Caco-2 (cell line): ENCODE measurements at regions not wholly inside any gene's neighbourhood (a gene's known extent, or its start where the extent isn't known, plus 50 kb on each side); places are given as distances from the start of the nearest gene placed in this dataset.

Source experiments
- BruUV-seq: library from RNA; stranded (reverse); fragments of 400-500 nt; replicated peaks from 2 replicates; lab custom pipeline; 2021; lab: Mats Ljungman, UMichigan
- CTCF ChIA-PET: fragments of 300-600 bp; sonication (Branson Sonifier 250); formaldehyde crosslinking; loops from one replicate; lab custom pipeline; 2022; ENCODE audit warnings: antibody characterized with exemption; lab: Charles Lee
- POLR2A ChIA-PET: fragments of 300-600 bp; sonication (Branson Sonifier 250); formaldehyde crosslinking; loops from one replicate; lab custom pipeline; 2022; ENCODE audit warnings: antibody characterized with exemption; lab: Charles Lee
- DNase-seq, 2 experiments: peaks; one replicate each; pipeline versions ENCODE4 v3.0.0 to v3.0.0-alpha.2; 2020 to 2022
- H3K27me3 ChIP-seq: replicated peaks from 2 replicates; pipeline ENCODE4 v1.6.0; 2011; ENCODE audit warnings: low read length; ENCODE audit not compliant: control insufficient read depth, insufficient read depth
- H3K36me3 ChIP-seq: 2 replicates; pipeline ENCODE4 v1.5.1; 2011; ENCODE audit warnings: low read length; ENCODE audit not compliant: control insufficient read depth, insufficient read depth
- H3K4me1 ChIP-seq: fragments of 250-450 bp; sonication (Bioruptor Pico); 2 replicates; pipeline ENCODE4 v1.5.1; 2020; ENCODE audit warnings: mild to moderate bottlenecking
- H3K4me3 ChIP-seq: 2 replicates; pipeline ENCODE4 v1.5.1; 2011; ENCODE audit warnings: low read depth, mild to moderate bottlenecking, control low read depth, low read length
- H3K9me3 ChIP-seq: fragments of 250-450 bp; sonication (Bioruptor Pico); 2 replicates; pipeline ENCODE4 v1.5.1; 2020; ENCODE audit warnings: mild to moderate bottlenecking, moderate library complexity
- H3K27ac Mint-ChIP-seq: one replicate; pipeline ENCODE4 v1.8.0; 2022; ENCODE audit warnings: mixed read lengths; ENCODE audit not compliant: unreplicated experiment
- H3K27me3 Mint-ChIP-seq: one replicate; pipeline ENCODE4 v1.8.0; 2022; ENCODE audit warnings: mixed read lengths; ENCODE audit not compliant: insufficient read depth, unreplicated experiment
- H3K36me3 Mint-ChIP-seq: one replicate; pipeline ENCODE4 v1.8.0; 2022; ENCODE audit warnings: mild to moderate bottlenecking, mixed read lengths; ENCODE audit not compliant: insufficient read depth, unreplicated experiment
- H3K4me1 Mint-ChIP-seq: one replicate; pipeline ENCODE4 v1.8.0; 2022; ENCODE audit warnings: low read depth, mixed read lengths; ENCODE audit not compliant: unreplicated experiment
- H3K4me3 Mint-ChIP-seq: one replicate; pipeline ENCODE4 v1.8.0; 2022; ENCODE audit warnings: mild to moderate bottlenecking, moderate library complexity, mixed read lengths; ENCODE audit not compliant: unreplicated experiment
- H3K9me3 Mint-ChIP-seq: one replicate; pipeline ENCODE4 v1.8.0; 2022; ENCODE audit warnings: mixed read lengths; ENCODE audit not compliant: unreplicated experiment
- intact Hi-C: fragments of 100-400 bp; cut with micrococcal nuclease; formaldehyde crosslinking; loops from one replicate; pipeline ENCODE4 v1.10.0; 2022; ENCODE audit not compliant: unreplicated experiment
- TF ChIP-seq, protein P1 (sequence below), 2 experiments: fragments of 200-600 bp in 1 of 2; IDR thresholded peaks; 1 replicate in 1 of 2; 2 replicates in 1 of 2; pipeline versions ENCODE4 v1.5.1 to v1.8.0; 2011 to 2022; ENCODE audit warnings: antibody characterized with exemption in 1 of 2, control low read depth in 1 of 2, inconsistent platforms in 1 of 2, low read depth in 1 of 2, low read length in 1 of 2, mild to moderate bottlenecking in 1 of 2, moderate library complexity in 1 of 2; ENCODE audit not compliant: insufficient read depth in 1 of 2, severe bottlenecking in 1 of 2, unreplicated experiment in 1 of 2

DNA sequence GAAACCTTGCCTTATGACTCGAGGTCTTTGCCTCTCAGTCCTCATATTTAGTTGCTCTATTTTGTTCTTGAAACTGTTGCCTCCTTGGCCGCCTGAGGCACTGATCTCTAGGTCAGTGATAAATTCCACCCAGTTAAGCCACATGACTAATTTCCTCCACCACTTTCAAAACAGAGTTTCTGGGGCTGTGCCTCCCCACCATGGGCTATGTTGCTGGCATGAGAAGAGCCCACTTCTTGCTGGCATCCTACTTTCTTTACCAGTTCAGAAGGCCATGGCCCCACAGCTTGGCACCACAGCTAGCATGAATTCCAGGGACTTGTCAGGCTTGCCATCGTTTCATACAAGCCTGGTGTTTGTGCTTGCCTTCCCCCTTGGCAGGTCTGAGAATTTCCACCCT is 361.4 kb upstream of the JAG1 start:
- H3K27me3 ChIP-seq, result no peaks in the 10 kb centered on the region
- ChIA-PET CTCF (no interaction called here), POLR2A (no interaction called here)
- intact Hi-C loops, result no loop called here
- peaks cover 35% of the 10 kb centered on the region for H3K9me3 Mint-ChIP-seq
- H3K9me3 ChIP-seq, result 0 out of 2 replicates have a peak, but pooled peaks cover 6% of the 10 kb centered on the region
- no peak for DNase-seq
- no peak overlapping the region for H3K27ac Mint-ChIP-seq
- no TSS peak for BruUV-seq
- no peaks in the 10 kb centered on the region for H3K36me3 ChIP-seq
- no peaks in the 10 kb centered on the region for H3K27me3 Mint-ChIP-seq
- H3K4me3 Mint-ChIP-seq, result no peak overlapping the region
- 0 out of 2 replicates have a peak, but pooled peaks cover 4% of the 10 kb centered on the region for H3K4me1 ChIP-seq
- H3K36me3 Mint-ChIP-seq, result no peaks in the 10 kb centered on the region
- TF ChIP-seq, protein P1, sequence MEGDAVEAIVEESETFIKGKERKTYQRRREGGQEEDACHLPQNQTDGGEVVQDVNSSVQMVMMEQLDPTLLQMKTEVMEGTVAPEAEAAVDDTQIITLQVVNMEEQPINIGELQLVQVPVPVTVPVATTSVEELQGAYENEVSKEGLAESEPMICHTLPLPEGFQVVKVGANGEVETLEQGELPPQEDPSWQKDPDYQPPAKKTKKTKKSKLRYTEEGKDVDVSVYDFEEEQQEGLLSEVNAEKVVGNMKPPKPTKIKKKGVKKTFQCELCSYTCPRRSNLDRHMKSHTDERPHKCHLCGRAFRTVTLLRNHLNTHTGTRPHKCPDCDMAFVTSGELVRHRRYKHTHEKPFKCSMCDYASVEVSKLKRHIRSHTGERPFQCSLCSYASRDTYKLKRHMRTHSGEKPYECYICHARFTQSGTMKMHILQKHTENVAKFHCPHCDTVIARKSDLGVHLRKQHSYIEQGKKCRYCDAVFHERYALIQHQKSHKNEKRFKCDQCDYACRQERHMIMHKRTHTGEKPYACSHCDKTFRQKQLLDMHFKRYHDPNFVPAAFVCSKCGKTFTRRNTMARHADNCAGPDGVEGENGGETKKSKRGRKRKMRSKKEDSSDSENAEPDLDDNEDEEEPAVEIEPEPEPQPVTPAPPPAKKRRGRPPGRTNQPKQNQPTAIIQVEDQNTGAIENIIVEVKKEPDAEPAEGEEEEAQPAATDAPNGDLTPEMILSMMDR (IDR thresholded peaks at IDR 0.05; ENCODE audit: insufficient read depth in 1 of 2, low read depth in 1 of 2, low read length in 1 of 2, severe bottlenecking in 1 of 2, unreplicated experiment in 1 of 2), result no peak
- H3K4me3 ChIP-seq, result no peak overlapping the region
- H3K4me1 Mint-ChIP-seq, result peaks cover 7% of the 10 kb centered on the region

DNA sequence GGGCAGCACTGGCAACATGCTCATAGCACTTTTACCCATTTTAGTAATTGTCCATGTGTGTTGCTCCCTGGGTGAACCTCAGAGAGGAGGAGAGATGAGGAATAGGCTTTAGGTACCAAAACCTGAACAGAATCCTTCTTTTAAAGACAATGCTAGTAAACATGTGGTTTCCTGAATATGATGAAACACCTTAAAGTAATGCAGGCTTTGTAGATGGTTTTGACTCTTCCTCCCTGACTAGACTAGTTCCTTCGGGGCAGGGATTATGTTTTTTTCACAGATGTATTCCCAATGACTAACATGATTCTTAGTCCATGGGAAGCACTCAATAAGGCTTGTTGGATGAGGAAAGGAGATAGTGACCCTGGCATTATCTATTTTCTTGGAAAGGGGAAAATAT is 367.6 kb upstream of the JAG1 start:
- Mint-ChIP-seq H3K36me3 (peaks cover 21% of the 10 kb centered on the region), H3K27ac (no peak overlapping the region), H3K4me3 (no peak overlapping the region), H3K27me3 (no peaks in the 10 kb centered on the region), H3K4me1 (peaks cover 23% of the 10 kb centered on the region), H3K9me3 (peaks cover 31% of the 10 kb centered on the region)
- no TSS peak for BruUV-seq
- peaks cover 31% of the 10 kb centered on the region for H3K4me1 ChIP-seq
- POLR2A ChIA-PET, result no interaction called here
- H3K4me3 ChIP-seq, result no peak overlapping the region
- TF ChIP-seq, protein P1 (IDR thresholded peaks at IDR 0.05; ENCODE audit: insufficient read depth in 1 of 2, low read depth in 1 of 2, low read length in 1 of 2, severe bottlenecking in 1 of 2, unreplicated experiment in 1 of 2), result no peak
- H3K27me3 ChIP-seq, result no peaks in the 10 kb centered on the region
- CTCF ChIA-PET, result no interaction called here
- DNase-seq, result no peak
- intact Hi-C loops, result loop anchor here (10.0 kb wide), 2 partner anchors 487 to 503 kb away; no protein-coding TSS in a partner anchor
- H3K9me3 ChIP-seq, result peaks cover 10% of the 10 kb centered on the region; the same call in 1 of the 2 replicates
- H3K36me3 ChIP-seq, result no peaks in the 10 kb centered on the region; the same call in 1 of the 2 replicates

DNA sequence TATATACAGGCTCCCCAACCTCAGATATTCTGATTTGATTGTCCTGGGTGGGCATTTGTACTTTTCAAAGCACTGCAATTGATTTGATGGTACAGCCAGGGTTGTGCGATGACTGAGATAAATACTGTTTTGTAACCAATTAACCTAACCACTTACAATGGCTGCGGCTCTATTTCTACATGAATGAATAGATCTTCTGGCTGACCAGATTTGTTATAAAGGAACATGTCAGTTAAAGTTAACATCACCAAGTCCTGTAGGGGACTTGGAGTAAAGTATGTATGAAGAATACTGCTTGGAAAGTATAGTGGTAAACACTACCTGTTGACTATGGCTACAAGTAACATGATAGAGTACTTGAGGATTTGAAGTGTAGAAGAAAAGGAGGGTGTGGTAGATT is 369.2 kb upstream of the JAG1 start:
- no peaks in the 10 kb centered on the region for H3K27me3 ChIP-seq
- Mint-ChIP-seq H3K27me3 (no peaks in the 10 kb centered on the region), H3K27ac (no peak overlapping the region), H3K9me3 (peaks cover 31% of the 10 kb centered on the region), H3K4me3 (no peak overlapping the region), H3K4me1 (peaks cover 23% of the 10 kb centered on the region), H3K36me3 (peaks cover 21% of the 10 kb centered on the region)
- ChIA-PET POLR2A (no interaction called here), CTCF (no interaction called here)
- peaks cover 10% of the 10 kb centered on the region; the same call in 1 of the 2 replicates for H3K9me3 ChIP-seq
- H3K36me3 ChIP-seq, result no peaks in the 10 kb centered on the region; the same call in 1 of the 2 replicates
- no TSS peak for BruUV-seq
- no peak overlapping the region for H3K4me3 ChIP-seq
- TF ChIP-seq, protein P1 (IDR thresholded peaks at IDR 0.05; ENCODE audit: insufficient read depth in 1 of 2, low read depth in 1 of 2, low read length in 1 of 2, severe bottlenecking in 1 of 2, unreplicated experiment in 1 of 2), result no peak
- H3K4me1 ChIP-seq, result peaks cover 47% of the 10 kb centered on the region
- intact Hi-C loops, result loop anchor here (10.0 kb wide), 2 partner anchors 488 to 502 kb away; no protein-coding TSS in a partner anchor
- no peak for DNase-seq
